NCI-H526 treated with DMSO at 0.1 percent for 48 hours (cell line): ENCODE measurements at regions not wholly inside any gene's neighbourhood (a gene's known extent, or its start where the extent isn't known, plus 50 kb on each side); places are given as distances from the start of the nearest gene placed in this dataset.

Source experiments
- DNase-seq: peaks from one replicate; lab custom pipeline; 2025; lab: John Stamatoyannopoulos, UW

GRCh38 chr11:28674433-28675103, 566.4 kb downstream of the METTL15 start:
- no peak for DNase-seq

DNA sequence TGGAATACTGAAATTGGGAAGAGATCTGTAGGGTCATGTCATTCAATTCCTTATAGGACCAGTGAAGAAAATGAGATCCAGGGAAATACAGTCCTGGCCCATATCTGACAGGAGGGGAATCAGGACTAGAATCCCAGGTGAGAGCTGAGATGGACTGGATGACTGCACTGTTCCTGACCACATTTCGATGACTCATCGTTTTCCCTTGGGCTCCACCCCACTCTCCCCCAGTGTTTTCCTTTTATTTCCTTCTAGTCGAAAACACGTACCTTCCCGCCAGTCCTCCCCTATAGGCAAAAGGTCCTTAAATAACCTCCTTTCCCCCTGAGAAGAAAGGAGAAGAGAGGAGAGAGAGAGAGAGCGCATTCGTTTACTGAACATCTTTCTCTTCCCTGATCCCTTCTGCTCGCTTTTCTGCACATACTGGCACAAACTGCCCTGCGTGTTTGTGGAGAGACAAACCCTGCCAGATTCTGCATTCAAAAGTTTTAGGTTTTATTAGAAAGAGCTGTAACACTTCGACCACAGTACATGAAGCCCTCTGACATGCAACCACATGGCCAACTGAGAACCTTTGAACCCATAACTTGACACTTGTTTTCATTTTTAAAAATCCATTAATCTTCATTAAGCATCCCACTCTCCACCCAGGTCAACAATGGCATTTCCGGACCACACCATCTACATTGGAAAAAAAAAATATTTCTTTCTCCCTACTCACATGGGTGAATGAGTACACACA, 565.7 kb downstream of the METTL15 start:
- no peak for DNase-seq

DNA sequence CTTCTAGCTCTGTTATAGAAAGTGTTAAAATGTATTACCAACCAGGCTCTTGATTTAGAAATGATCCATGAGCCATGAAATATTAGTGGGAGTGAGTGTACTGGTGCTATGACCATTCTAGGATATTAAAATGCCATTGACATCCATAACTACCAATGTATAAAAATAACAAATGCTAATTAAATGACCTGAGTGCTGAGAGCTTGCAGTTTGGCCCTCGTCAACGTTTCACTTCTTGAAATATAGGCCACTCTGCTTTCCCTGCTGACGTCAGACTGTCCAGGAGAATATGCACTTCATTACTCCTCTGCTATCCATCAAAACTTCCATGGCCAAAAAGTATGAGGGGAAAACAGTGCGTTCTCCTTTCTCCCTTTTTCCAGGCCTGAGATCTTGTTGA, 563.1 kb downstream of the METTL15 start:
- no peak for DNase-seq

GRCh38 chr11:28666632-28667031, 558.4 kb downstream of the METTL15 start:
- DNase-seq = no peak

GRCh38 chr11:28659716-28660348, 551.6 kb downstream of the METTL15 start:
- no peak for DNase-seq

- DNase-seq = no peak
These were observed 549.3 kb downstream of the METTL15 start for GRCh38 chr11:28657378-28658030.

DNA sequence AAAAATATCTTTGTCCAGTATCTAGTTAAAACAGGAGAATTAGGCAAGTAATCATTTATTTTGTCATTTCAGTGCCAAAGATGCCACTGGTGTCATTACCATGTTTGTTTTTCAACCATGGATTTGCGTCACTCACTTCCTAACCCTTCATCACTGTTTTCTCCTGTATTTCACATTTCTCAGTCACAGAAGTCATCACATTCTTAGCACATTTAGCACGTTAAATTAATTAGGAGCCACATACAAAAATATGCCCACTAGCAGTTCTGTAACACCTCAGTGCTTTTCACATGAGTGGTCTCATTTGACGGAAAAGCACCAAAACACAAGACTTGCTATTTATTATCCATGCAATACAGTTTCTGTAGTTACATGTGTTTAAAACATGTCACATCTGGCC, 546.0 kb downstream of the METTL15 start:
- no peak for DNase-seq

DNA sequence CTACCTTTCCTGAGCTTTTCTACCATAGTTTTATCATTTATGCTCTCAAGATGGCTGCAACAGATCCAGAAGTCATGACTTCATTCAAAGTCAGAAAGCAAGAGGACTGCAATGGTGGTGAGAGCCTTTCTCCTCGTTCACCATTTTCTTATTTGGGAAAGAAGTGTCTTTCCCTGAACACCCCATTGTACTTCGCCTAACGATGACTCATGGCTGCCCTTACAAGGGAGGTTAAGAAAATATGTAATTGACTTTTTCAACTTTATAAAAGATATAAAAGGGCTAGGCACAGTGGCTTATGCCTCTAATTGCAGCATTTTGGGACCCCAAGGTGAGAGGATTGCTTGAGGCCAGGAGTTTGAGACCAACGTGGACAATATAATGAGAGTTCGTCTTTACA, 541.7 kb downstream of the METTL15 start:
- no peak for DNase-seq

GRCh38 chr11:28636566-28636965, 528.4 kb downstream of the METTL15 start:
- DNase-seq = no peak

DNA sequence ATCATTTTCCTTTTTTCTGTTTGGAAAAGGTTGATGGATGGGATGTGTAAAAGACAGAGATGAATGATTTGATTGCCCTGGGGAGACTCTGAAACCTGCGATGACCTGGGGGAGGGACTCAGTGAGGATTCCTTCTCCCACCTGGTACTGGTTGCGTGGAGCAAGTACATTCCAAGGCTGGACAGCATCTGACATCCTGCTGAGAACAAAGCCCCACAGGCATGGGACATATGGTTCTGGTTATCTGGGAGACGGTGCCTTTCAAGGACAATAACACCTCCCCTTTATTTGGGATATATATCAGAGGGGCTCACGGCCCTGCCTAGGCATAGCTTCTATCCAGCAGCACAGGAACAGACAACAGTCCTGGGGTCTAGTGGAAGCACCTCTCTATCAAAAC, 527.8 kb downstream of the METTL15 start:
- no peak for DNase-seq

- no peak for DNase-seq
These were observed 524.1 kb downstream of the METTL15 start for GRCh38 chr11:28632338-28632737.

DNA sequence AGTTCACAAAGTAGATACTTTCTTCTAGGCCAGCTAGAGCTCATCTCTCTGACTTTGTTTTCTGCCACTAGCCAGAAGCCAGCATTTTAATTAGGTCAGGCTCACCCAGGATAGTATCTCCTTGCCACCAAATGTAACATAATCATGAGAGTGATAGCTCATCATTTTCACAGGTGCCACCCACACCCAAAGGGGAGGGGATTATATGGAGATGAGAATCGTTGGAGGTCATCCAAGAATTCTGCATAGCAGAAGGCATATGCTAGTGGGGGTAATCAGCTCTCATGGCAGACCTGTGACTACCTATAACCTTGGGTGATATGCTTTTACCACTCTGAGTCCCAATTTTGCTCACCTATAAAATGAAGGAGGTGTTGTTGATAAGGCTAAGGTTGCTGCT, 523.0 kb downstream of the METTL15 start:
- DNase-seq = no peak

GRCh38 chr11:28629235-28629634, 521.0 kb downstream of the METTL15 start:
- no peak for DNase-seq

DNA sequence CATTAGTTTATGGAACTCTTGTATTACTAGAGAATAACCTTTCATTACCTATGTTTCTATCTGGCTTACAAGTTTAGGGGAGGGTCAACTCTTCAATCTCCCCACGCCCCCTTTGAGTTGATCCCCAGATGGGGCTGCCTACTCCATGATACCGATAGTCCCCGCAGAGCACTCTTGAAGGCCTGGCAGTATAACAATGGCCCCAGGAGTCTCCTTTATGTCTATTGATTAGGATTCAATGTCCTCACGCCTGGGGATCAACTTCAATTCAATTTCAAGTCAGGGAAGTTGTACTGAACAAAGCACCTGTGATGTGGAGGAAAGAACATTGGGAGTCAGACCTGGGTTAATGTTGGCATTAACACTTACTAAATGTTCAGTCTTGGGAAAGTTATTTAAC, 520.2 kb downstream of the METTL15 start:
- no peak for DNase-seq

- no peak for DNase-seq
These were observed 519.6 kb downstream of the METTL15 start for GRCh38 chr11:28627690-28628255.

- no peak for DNase-seq
These were observed 517.3 kb downstream of the METTL15 start for GRCh38 chr11:28625532-28625931.

- DNase-seq = no peak
These were observed 513.6 kb downstream of the METTL15 start for GRCh38 chr11:28621753-28622152.

DNA sequence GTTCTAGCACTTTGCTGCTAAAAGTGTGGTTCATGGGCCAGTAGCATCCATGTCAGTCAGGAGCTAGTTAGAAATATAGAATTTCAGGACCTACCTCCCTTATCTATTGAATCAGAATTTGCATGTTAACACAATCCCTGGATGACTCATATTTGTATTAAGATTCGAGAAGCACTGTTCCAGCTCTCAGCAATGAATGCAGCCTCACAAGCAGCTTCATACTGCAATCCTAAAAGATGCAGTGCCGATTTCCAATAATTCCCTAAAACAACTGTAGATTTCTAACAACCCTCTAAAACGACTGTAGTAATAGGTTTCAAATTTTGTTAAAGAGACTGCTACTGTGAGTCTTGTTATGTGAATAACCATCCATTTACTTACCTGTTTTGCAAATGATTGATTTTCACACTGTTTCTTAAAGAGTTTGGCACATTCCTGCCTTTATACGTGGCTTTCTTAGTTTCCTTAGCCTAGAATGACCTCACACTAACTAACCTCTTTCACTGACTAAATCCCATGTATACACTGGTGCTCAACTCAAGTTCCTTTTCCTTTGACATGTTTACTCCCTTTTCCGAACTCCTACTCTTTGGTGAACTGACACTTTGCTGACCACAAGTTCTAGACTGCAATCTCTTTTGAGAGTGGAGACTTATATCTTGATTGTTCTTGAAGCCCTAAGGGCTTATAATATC, 511.8 kb downstream of the METTL15 start:
- DNase-seq = peak; percentile 28

- no peak for DNase-seq
These were observed 510.2 kb downstream of the METTL15 start for GRCh38 chr11:28618416-28618815.

DNA sequence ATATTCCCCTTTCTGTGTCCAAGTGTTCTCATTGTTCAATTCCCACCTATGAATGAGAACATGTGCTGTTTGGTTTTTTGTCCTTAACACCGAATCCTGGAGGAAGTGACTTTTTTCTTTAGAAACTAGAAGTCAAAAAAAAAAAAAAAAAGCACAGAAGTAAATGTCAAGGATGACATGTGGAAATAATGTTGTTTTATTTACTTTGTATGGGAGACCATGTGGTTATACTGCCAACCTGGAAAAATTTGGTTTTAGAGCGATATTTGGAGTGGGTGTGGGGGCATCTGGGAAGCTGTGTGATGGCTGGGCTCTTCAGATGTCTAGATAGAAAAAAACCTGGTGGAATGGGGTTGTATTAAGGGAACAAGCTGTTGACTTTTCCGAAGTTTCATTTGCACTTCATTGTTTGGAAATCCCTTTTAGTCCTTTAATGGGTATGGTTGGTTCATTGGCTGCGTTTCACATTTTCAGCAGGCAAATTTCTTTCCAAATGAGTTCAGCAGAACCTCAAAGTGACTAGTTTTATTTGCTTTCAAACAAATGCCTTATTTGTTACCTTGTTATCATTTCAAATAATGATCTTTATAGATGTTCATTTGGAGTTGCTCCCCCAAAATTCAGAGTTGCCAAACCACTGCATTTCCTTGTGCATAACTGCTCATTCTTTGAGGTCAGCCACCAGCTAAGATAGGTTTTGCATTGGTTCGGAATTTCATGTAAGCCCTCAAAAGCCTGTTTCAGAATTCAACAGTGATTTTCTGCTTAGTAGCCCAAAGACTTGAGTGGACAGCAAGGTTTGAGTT, 508.2 kb downstream of the METTL15 start:
- DNase-seq = no peak

GRCh38 chr11:28615542-28615941, 507.4 kb downstream of the METTL15 start:
- no peak for DNase-seq
